ENCODE measurements at regions not wholly inside any gene's neighbourhood (a gene's known extent, or its start where the extent isn't known, plus 50 kb on each side); places are given as distances from the start of the nearest gene placed in this dataset.
"Not testable (repeated sequence)": the region's sequence is repeated elsewhere in the genome, so short reads cannot be mapped to it uniquely, and the experiment has no call there.

DNA sequence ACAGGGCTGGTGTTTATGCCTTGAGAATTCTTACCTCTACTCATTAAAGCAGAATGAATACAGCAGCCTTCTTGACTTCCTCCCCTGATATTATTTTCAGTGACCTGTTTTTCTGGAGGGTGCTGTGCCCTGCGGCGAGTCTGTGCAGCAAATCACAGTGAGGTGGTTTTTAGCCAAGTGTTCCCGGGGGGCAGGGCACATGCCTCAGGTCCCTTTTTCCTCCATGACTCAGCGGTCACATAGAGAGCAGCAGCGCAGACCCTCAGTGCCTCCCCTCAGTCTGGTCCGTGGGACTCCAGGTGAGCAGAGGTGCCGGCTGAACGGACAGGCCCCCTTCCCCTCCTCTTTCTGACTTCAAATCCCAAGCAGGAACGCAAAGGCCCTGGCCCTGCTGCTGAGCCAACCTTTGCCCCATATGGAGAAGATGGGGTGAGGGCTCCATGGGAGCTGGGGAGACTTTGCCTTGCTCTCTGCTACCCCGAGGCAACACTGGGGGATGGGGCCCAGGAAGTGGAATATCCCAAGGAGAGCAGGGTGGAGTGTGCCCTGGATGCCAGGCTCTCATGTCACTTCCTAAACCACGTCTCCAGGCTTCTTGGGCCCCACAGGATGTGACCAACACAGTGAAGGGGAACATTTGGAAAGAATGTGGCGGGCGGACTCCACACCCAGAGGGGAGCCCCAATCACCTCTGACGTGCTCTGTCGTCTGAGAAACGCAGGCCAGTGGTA lies 90.0 kb downstream of the DHRS2 start:
- H3K4me3 ChIP-seq (ENCODE audit: insufficient read length, low read depth): no peak overlapping the region
- H3K36me3 ChIP-seq (ENCODE audit: insufficient read depth, insufficient read length, low read length): no peaks in the 10 kb centered on the region
- DNase-seq (ENCODE audit: low read depth, low spot score): no peak

DNA sequence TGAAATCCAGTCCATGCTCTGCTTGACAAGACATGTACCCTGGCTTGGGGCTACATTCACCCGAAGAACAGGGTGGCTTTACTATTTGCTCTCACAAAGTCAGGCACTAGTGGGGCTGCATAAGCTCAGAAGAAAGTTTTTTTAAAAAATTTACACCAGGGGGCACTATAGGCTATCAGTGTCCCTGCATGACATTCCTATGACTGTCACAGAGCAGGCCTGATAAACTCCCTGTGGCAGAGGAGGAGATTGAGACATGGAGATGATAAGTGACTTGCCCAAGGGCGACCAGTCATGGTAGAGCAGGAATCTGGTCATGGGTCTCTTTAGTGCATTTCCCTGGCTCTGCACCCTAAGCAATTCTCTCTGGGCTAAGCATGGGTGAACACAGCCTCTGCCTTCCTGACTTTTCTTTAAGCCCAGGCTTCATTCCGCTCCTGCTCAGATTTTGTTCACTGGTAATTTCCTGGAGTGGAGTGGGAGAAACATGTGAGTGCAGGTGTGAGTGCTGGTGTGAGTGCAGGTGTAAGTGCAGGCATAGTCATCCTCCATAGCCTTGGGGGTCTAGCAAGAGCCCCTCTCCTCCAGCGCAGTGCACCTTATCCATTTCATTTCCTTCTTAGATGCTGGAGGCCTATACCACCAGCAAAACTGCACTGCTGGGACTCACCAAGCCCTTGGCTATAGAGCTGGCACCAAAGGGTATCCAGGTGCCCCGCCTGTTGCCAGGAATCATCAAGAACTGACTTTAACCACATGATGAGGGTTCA lies 91.6 kb downstream of the DHRS2 start:
- H3K9ac ChIP-seq (ENCODE audit: insufficient read length, low read depth): no peak overlapping the region
- peaks cover 4% of the 10 kb centered on the region for H3K4me1 ChIP-seq (ENCODE audit: insufficient read depth, insufficient read length)
- no peaks in the 10 kb centered on the region for H3K27me3 ChIP-seq (ENCODE audit: insufficient read depth, insufficient read length)
- TF ChIP-seq YY1 (IDR thresholded peaks at IDR 0.05; ENCODE audit: insufficient read depth, insufficient read length) (no peak), SUZ12 (IDR thresholded peaks at IDR 0.05; ENCODE audit: extremely low read depth, insufficient read depth, insufficient read length) (no peak), ZNF274 (IDR thresholded peaks at IDR 0.05; ENCODE audit: low read depth, low read length) (no peak)
- no peaks in the 10 kb centered on the region for H3K9me3 ChIP-seq (ENCODE audit: insufficient read depth, low read length)
- H3K4me3 ChIP-seq (ENCODE audit: insufficient read length, low read depth): no peak overlapping the region
- no peaks in the 10 kb centered on the region for H3K36me3 ChIP-seq (ENCODE audit: insufficient read depth, insufficient read length, low read length)
- peak; percentile 15 for DNase-seq (ENCODE audit: low read depth, low spot score)

More for the DNA sequence above, 90.0 kb downstream of the DHRS2 start:
- TF ChIP-seq SUZ12 (IDR thresholded peaks at IDR 0.05; ENCODE audit: extremely low read depth, insufficient read depth, insufficient read length) (no peak), ZNF274 (IDR thresholded peaks at IDR 0.05; ENCODE audit: low read depth, low read length) (no peak), YY1 (IDR thresholded peaks at IDR 0.05; ENCODE audit: insufficient read depth, insufficient read length) (no peak)
- no peaks in the 10 kb centered on the region for H3K9me3 ChIP-seq (ENCODE audit: insufficient read depth, low read length)
- peaks cover 4% of the 10 kb centered on the region for H3K4me1 ChIP-seq (ENCODE audit: insufficient read depth, insufficient read length)
- no peaks in the 10 kb centered on the region for H3K27me3 ChIP-seq (ENCODE audit: insufficient read depth, insufficient read length)
- no peak overlapping the region for H3K9ac ChIP-seq (ENCODE audit: insufficient read length, low read depth)

DNA sequence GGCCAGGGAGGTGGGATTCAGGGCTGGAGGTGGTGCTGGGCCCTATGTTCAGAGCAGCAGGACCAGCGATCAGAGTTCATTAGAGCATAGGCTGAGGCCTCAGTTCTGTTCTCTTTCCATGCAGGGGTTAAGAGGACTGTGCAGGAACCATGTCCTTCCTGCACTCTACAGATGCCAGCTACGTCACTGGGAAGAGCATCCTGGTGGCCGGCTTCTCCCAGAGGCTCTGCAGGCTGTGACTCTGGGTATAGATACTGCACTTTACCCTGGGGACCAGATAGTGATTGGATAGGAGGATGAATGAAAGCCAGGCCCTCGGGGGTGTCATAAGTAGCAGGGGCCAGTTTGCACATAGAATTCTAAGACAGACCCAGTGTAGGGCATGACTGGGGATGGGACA lies 92.6 kb downstream of the DHRS2 start:
- Histone ChIP-seq H3K4me3 (ENCODE audit: insufficient read length, low read depth) (no peak overlapping the region), H3K9ac (ENCODE audit: insufficient read length, low read depth) (no peak overlapping the region), H3K9me3 (ENCODE audit: insufficient read depth, low read length) (no peaks in the 10 kb centered on the region), H3K27me3 (ENCODE audit: insufficient read depth, insufficient read length) (no peaks in the 10 kb centered on the region), H3K4me1 (ENCODE audit: insufficient read depth, insufficient read length) (peaks cover 4% of the 10 kb centered on the region), H3K36me3 (ENCODE audit: insufficient read depth, insufficient read length, low read length) (no peaks in the 10 kb centered on the region)
- DNase-seq (ENCODE audit: low read depth, low spot score): no peak
- no peak for TF ChIP-seq SUZ12 (IDR thresholded peaks at IDR 0.05; ENCODE audit: extremely low read depth, insufficient read depth, insufficient read length)

DNA sequence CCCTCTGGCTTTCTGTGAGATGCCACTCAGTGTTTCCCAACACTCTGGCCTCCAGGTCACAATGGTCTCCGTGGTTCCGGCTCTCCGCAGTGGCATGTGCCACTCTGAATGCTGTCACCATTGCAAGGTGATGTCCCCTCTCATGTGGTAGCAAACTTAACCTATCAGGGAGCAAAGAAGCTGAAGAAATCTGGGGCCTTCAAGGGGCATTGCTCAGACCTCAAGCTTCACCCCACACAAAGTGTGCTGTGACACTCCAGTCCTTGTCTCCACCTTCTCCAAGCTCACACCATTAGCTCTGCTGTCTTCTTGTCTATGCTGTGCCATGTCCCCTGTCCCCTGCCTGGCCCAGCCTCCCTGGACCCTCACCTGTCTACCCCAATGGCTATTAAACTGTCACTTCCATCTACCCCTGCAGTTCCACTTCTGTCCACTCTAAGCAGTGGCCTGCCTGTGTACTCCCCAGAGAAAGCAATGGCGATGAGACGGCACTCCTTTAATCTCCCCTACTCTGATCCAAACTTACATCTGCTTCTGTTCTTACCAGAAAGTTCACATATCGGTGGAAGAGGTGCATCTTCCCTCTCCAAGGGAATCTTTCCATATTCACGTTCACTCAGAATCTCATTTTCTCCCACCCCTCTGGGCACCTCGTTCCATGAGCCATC lies 93.7 kb downstream of the DHRS2 start:
- H3K9ac ChIP-seq (ENCODE audit: insufficient read length, low read depth): no peak overlapping the region
- H3K4me1 ChIP-seq (ENCODE audit: insufficient read depth, insufficient read length): peaks cover 4% of the 10 kb centered on the region
- TF ChIP-seq YY1 (IDR thresholded peaks at IDR 0.05; ENCODE audit: insufficient read depth, insufficient read length): no peak
- TF ChIP-seq SUZ12 (IDR thresholded peaks at IDR 0.05; ENCODE audit: extremely low read depth, insufficient read depth, insufficient read length): no peak
- no peak for TF ChIP-seq ZNF274 (IDR thresholded peaks at IDR 0.05; ENCODE audit: low read depth, low read length)
- no peak overlapping the region for H3K4me3 ChIP-seq (ENCODE audit: insufficient read length, low read depth)
- no peak for DNase-seq (ENCODE audit: low read depth, low spot score)
- no peaks in the 10 kb centered on the region for H3K36me3 ChIP-seq (ENCODE audit: insufficient read depth, insufficient read length, low read length)
- H3K9me3 ChIP-seq (ENCODE audit: insufficient read depth, low read length): no peaks in the 10 kb centered on the region
- H3K27me3 ChIP-seq (ENCODE audit: insufficient read depth, insufficient read length): no peaks in the 10 kb centered on the region

DNA sequence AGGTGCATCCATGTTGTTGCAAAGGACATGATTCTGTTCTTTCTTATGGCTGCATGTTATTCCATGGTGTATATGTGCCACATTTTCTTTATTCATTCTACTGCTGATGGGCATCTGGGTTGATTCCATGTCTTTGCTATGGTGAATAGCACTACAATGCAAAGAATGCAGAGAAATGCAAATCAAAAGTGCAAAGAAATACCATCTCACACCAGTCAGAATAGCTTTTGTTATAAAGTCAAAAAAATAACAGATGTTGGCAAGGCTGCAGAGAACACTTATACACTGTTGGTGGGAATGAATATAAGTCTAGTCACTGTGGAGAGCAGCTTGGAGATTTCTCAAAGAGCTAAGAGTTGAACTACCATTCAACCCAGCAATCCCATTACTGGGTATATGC lies 99.2 kb downstream of the DHRS2 start:
- Histone ChIP-seq H3K9ac (ENCODE audit: insufficient read length, low read depth) (no peak overlapping the region), H3K9me3 (ENCODE audit: insufficient read depth, low read length) (peaks cover 9% of the 10 kb centered on the region; the same call in 1 of the 2 replicates), H3K27me3 (ENCODE audit: insufficient read depth, insufficient read length) (no peaks in the 10 kb centered on the region), H3K36me3 (ENCODE audit: insufficient read depth, insufficient read length, low read length) (no peaks in the 10 kb centered on the region), H3K4me3 (ENCODE audit: insufficient read length, low read depth) (no peak overlapping the region), H3K4me1 (ENCODE audit: insufficient read depth, insufficient read length) (no peaks in the 10 kb centered on the region)
- TF ChIP-seq ZNF274 (IDR thresholded peaks at IDR 0.05; ENCODE audit: low read depth, low read length): no peak
- TF ChIP-seq YY1 (IDR thresholded peaks at IDR 0.05; ENCODE audit: insufficient read depth, insufficient read length): no peak
- no peak for TF ChIP-seq SUZ12 (IDR thresholded peaks at IDR 0.05; ENCODE audit: extremely low read depth, insufficient read depth, insufficient read length)
- no peak for DNase-seq (ENCODE audit: low read depth, low spot score)

DNA sequence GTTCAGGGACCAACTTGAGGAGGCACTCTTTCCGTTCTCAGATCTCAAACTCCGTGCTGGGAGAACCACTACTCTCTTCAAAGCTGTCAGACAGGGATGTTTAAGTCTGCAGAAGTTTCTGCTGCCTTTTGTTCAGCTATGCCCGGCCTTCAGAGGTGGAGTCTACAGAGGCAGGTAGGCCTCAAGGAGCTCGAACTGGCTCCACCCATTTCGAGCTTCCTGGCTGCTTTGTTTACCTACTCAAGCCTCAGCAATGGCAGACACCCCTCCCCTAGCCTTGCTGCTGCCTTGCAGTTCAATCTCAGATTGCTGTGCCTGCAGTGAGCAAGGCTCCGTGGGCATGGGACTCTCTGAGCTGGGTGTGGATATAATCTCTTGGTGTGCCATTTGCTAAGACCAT lies 108.2 kb downstream of the DHRS2 start:
- H3K4me1 ChIP-seq (ENCODE audit: insufficient read depth, insufficient read length); H3K9me3 ChIP-seq (ENCODE audit: insufficient read depth, low read length); H3K9ac ChIP-seq (ENCODE audit: insufficient read length, low read depth); H3K4me3 ChIP-seq (ENCODE audit: insufficient read length, low read depth); H3K36me3 ChIP-seq (ENCODE audit: insufficient read depth, insufficient read length, low read length); DNase-seq (ENCODE audit: low read depth, low spot score); H3K27me3 ChIP-seq (ENCODE audit: insufficient read depth, insufficient read length): not testable (repeated sequence)

DNA sequence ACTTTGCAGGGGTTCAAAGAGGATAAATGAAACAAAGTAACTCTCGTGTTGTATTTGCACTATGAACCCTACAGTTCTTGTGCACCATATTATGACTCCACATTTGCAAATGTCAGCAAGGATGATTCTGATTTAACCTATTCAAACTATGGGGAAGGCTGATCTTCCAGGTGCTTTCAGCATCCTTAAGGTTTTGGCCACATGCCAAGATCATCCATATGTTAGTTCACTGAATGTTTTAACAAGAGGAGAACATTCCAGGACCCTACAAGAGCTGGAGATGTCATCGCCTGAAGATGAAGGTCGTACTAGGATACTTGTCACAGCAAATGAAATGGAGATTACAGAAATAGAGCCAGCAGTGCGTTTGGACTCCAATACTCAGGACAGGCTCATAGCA lies 114.2 kb downstream of the DHRS2 start:
- Histone ChIP-seq H3K4me1 (ENCODE audit: insufficient read depth, insufficient read length) (no peaks in the 10 kb centered on the region), H3K27me3 (ENCODE audit: insufficient read depth, insufficient read length) (no peaks in the 10 kb centered on the region), H3K4me3 (ENCODE audit: insufficient read length, low read depth) (no peak overlapping the region), H3K9ac (ENCODE audit: insufficient read length, low read depth) (no peak overlapping the region), H3K36me3 (ENCODE audit: insufficient read depth, insufficient read length, low read length) (no peaks in the 10 kb centered on the region), H3K9me3 (ENCODE audit: insufficient read depth, low read length) (no peaks in the 10 kb centered on the region)
- no peak for TF ChIP-seq ZNF274 (IDR thresholded peaks at IDR 0.05; ENCODE audit: low read depth, low read length)
- TF ChIP-seq SUZ12 (IDR thresholded peaks at IDR 0.05; ENCODE audit: extremely low read depth, insufficient read depth, insufficient read length): no peak
- TF ChIP-seq YY1 (IDR thresholded peaks at IDR 0.05; ENCODE audit: insufficient read depth, insufficient read length): no peak
- no peak for DNase-seq (ENCODE audit: low read depth, low spot score)

Data from NT2/D1 (cell line).